PC-9 (cell line): ENCODE measurements at regions not wholly inside any gene's neighbourhood (a gene's known extent, or its start where the extent isn't known, plus 50 kb on each side); places are given as distances from the start of the nearest gene placed in this dataset.
"Not testable (repeated sequence)": the region's sequence is repeated elsewhere in the genome, so short reads cannot be mapped to it uniquely, and the experiment has no call there.

ENCODE experiments used
- BruUV-seq: library from RNA; stranded (reverse); fragments of 400-500 nt; replicated peaks from 2 replicates; lab custom pipeline; 2021; lab: Mats Ljungman, UMichigan
- CTCF ChIA-PET: fragments of 300-600 bp; sonication (Branson Sonifier 250); formaldehyde crosslinking; loops from one replicate; lab custom pipeline; 2022; ENCODE audit warnings: antibody characterized with exemption; lab: Charles Lee
- POLR2A ChIA-PET: fragments of 300-600 bp; sonication (Branson Sonifier 250); formaldehyde crosslinking; loops from one replicate; lab custom pipeline; 2022; ENCODE audit warnings: antibody characterized with exemption; ENCODE audit not compliant: unreplicated experiment; lab: Charles Lee
- DNase-seq, 2 experiments: peaks; one replicate each; pipeline versions ENCODE4 v3.0.0 to v3.0.0-alpha.2; 2015 to 2022; ENCODE audit warnings: mixed read lengths in 1 of 2
- H2AFZ ChIP-seq: fragments of 200-600 bp; sonication (generic); 2 replicates; pipeline ENCODE4 v1.8.1; 2017; ENCODE audit warnings: antibody characterized with exemption
- H3F3A ChIP-seq: fragments of 200-600 bp; sonication (generic); 2 replicates; pipeline ENCODE4 v1.8.1; 2017; ENCODE audit warnings: antibody characterized with exemption, mild to moderate bottlenecking, low read depth; ENCODE audit not compliant: insufficient read depth
- H3K27ac ChIP-seq: fragments of 200-600 bp; sonication (generic); 2 replicates; pipeline ENCODE4 v1.6.1; 2016; ENCODE audit warnings: mixed run types
- H3K27me3 ChIP-seq: fragments of 200-600 bp; sonication (generic); 2 replicates; pipeline ENCODE4 v1.6.1; 2016; ENCODE audit warnings: low read depth, mixed run types; ENCODE audit not compliant: insufficient read depth
- H3K36me3 ChIP-seq: fragments of 200-600 bp; sonication (generic); 2 replicates; pipeline ENCODE4 v1.6.1; 2016; ENCODE audit warnings: low read depth, mixed run types
- H3K4me1 ChIP-seq: fragments of 200-600 bp; sonication (generic); replicated peaks from 2 replicates; pipeline ENCODE4 v1.6.1; 2016; ENCODE audit warnings: mixed run types; ENCODE audit not compliant: insufficient read depth
- H3K4me2 ChIP-seq: fragments of 200-600 bp; sonication (generic); 2 replicates; pipeline ENCODE4 v1.6.1; 2017; ENCODE audit warnings: mixed run types
- H3K4me3 ChIP-seq: fragments of 200-600 bp; sonication (generic); 2 replicates; pipeline ENCODE4 v1.6.1; 2016; ENCODE audit warnings: mixed run types
- H3K79me2 ChIP-seq: fragments of 200-600 bp; sonication (generic); 2 replicates; pipeline ENCODE4 v1.6.1; 2017; ENCODE audit warnings: low read depth, mixed run types
- H3K9me2 ChIP-seq: fragments of 200-600 bp; sonication (generic); 2 replicates; pipeline ENCODE4 v1.8.1; 2017; ENCODE audit warnings: mild to moderate bottlenecking; ENCODE audit not compliant: insufficient read depth
- H3K9me3 ChIP-seq: fragments of 200-600 bp; sonication (generic); 2 replicates; pipeline ENCODE4 v1.8.1; 2016; ENCODE audit warnings: low read depth; ENCODE audit not compliant: insufficient read depth
- H4K20me1 ChIP-seq: fragments of 200-600 bp; sonication (generic); 2 replicates; pipeline ENCODE4 v1.8.1; 2017; ENCODE audit not compliant: insufficient read depth
- EZH2 ChIP-seq: fragments of 200-600 bp; sonication (generic); IDR thresholded peaks from 2 replicates; pipeline ENCODE4 v1.8.0; 2017; ENCODE audit warnings: antibody characterized with exemption, low read depth
- intact Hi-C: fragments of 100-400 bp; cut with micrococcal nuclease; formaldehyde crosslinking; loops from one replicate; pipeline ENCODE4 v1.10.0; 2022; ENCODE audit not compliant: unreplicated experiment
- TF ChIP-seq, protein P1 (sequence below): fragments of 200-600 bp; sonication (generic); conservative IDR thresholded peaks from 2 replicates; pipeline ENCODE4 v1.6.1; 2017; ENCODE audit warnings: mixed run types, antibody characterized with exemption, mild to moderate bottlenecking, moderate library complexity

DNA sequence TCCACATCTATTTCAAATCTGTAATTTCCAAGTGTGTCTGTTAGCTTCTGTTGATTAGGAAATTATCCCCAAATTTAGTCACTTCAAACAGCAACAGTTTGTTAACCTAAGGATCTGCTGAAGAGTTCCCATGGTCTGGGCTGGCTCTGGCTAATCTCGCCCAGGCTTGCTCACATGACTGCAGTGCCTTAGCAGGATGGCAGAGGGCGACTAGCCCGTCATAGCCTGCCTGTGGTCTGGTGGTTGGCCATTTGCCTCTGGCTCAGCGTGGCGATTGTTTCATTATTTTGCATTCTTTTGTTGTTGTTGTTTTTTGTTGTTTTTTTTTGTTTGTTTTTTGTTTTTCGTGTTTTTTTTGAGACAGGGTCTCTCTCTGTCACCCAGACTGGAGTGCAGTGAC is 264.0 kb downstream of the TRIML1 start:
- intact Hi-C loops, result no loop called here
- no peaks in the 10 kb centered on the region for H3F3A ChIP-seq
- H3K9me2 ChIP-seq, result no peaks in the 10 kb centered on the region
- H3K4me3 ChIP-seq, result no peak overlapping the region
- no peaks in the 10 kb centered on the region for H4K20me1 ChIP-seq
- DNase-seq, result no peak
- TF ChIP-seq, protein P1, sequence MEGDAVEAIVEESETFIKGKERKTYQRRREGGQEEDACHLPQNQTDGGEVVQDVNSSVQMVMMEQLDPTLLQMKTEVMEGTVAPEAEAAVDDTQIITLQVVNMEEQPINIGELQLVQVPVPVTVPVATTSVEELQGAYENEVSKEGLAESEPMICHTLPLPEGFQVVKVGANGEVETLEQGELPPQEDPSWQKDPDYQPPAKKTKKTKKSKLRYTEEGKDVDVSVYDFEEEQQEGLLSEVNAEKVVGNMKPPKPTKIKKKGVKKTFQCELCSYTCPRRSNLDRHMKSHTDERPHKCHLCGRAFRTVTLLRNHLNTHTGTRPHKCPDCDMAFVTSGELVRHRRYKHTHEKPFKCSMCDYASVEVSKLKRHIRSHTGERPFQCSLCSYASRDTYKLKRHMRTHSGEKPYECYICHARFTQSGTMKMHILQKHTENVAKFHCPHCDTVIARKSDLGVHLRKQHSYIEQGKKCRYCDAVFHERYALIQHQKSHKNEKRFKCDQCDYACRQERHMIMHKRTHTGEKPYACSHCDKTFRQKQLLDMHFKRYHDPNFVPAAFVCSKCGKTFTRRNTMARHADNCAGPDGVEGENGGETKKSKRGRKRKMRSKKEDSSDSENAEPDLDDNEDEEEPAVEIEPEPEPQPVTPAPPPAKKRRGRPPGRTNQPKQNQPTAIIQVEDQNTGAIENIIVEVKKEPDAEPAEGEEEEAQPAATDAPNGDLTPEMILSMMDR, result no peak
- no peak for TF ChIP-seq EZH2
- no peak overlapping the region for H3K4me2 ChIP-seq
- ChIA-PET POLR2A (no interaction called here), CTCF (no interaction called here)
- H3K27ac ChIP-seq, result no peak overlapping the region
- no peaks in the 10 kb centered on the region for H3K9me3 ChIP-seq
- no peaks in the 10 kb centered on the region for H3K36me3 ChIP-seq
- H3K79me2 ChIP-seq, result no peaks in the 10 kb centered on the region
- H3K27me3 ChIP-seq, result no peaks in the 10 kb centered on the region
- H3K4me1 ChIP-seq, result no peaks in the 10 kb centered on the region
- no peak overlapping the region for H2AFZ ChIP-seq
- BruUV-seq, result no TSS peak

DNA sequence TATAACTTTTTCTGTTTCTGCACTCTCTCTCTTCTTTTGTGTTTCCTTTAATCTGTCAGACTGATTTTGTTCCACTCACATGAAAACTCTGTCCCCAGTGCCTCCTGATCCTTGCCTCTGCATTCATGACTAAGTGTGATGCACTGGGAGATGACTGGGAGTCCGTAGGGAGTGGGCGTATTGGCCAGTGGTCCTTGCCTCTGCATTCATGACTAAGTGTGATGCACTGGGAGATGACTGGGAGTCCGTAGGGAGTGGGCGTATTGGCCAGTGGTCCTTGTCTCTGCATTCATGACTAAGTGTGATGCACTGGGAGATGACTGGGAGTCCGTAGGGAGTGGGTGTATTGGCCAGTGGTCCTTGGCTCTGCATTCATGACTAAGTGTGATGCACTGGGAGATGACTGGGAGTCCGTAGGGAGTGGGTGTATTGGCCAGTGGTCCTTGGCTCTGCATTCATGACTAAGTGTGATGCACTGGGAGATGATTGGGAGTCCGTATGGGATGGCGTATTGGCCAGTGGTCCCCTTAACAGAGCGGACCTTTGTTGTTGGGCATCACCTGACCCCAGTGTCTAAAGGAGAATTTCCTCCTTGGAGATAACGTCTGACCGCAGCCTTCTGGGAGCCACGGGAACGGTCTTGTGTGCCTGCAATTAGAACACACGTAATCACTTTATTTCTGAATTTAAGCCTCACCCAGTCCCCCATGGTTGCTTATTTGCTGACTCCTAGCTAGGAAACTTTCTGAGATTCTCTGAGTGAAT is 266.0 kb downstream of the TRIML1 start:
- H3K27ac ChIP-seq, BruUV-seq, DNase-seq, H3K4me2 ChIP-seq, H3K9me2 ChIP-seq, CTCF ChIA-PET, intact Hi-C loops, H3K9me3 ChIP-seq, H4K20me1 ChIP-seq, H3K4me3 ChIP-seq, H3F3A ChIP-seq, H3K27me3 ChIP-seq, H3K4me1 ChIP-seq, H3K36me3 ChIP-seq, H3K79me2 ChIP-seq, POLR2A ChIA-PET, H2AFZ ChIP-seq: not testable (repeated sequence)

DNA sequence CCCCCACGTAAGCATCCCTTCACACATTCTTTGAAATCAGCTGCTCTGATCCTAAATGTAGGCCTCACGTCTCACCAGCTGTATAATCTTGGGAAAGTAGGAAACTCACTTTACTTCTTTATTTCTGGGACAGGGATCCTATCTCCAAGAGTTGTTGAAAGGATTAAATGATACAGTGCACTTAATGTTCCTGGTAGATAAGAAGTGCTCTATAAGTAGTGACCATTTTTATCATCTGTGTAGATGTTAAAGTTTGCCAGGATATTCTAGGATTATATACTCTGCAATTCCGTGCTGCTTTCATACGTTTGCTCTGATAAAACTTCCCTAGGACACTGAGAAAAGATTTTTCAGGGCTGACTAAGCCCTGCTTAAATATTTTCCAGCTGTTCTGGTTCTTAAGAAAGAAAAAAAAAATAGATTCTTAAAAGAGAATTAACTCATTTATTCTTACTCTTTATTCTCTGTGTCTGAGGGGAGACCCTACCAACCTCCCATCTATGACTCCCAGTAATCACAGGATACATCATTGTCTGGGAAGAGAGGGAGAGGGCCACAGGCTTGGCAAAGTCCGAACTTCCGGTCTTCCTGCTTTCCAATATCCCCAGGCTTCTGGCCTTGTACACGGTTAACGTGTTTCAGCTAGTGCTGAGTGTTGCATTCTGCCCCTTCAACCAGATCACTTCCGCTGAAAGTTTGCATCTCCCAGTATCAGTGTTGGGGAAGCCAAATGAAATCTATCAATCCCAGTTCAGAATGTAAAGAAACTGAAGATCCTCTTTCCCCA is 269.2 kb downstream of the TRIML1 start:
- POLR2A ChIA-PET, result no interaction called here
- H3K9me3 ChIP-seq, result no peaks in the 10 kb centered on the region
- no peak overlapping the region for H3K4me3 ChIP-seq
- TF ChIP-seq, protein P1, result no peak
- TF ChIP-seq EZH2, result no peak
- no peaks in the 10 kb centered on the region for H3K79me2 ChIP-seq
- intact Hi-C loops, result no loop called here
- no peaks in the 10 kb centered on the region for H3K9me2 ChIP-seq
- no peaks in the 10 kb centered on the region for H3F3A ChIP-seq
- H3K4me1 ChIP-seq, result no peaks in the 10 kb centered on the region
- H4K20me1 ChIP-seq, result no peaks in the 10 kb centered on the region
- CTCF ChIA-PET, result no interaction called here
- no TSS peak for BruUV-seq
- no peak for DNase-seq
- H3K27me3 ChIP-seq, result no peaks in the 10 kb centered on the region
- no peak overlapping the region for H3K27ac ChIP-seq
- H2AFZ ChIP-seq, result no peak overlapping the region
- H3K4me2 ChIP-seq, result no peak overlapping the region
- no peaks in the 10 kb centered on the region for H3K36me3 ChIP-seq
